CD4-positive, CD25-positive, alpha-beta regulatory T cell (primary cell): ENCODE measurements at regions not wholly inside any gene's neighbourhood (a gene's known extent, or its start where the extent isn't known, plus 50 kb on each side); places are given as distances from the start of the nearest gene placed in this dataset.

Source experiments
- ATAC-seq, 2 donors: fragments of 150-1000 bp; cut with Tn5 transposase; one replicate each; pipeline ENCODE4 v1.10.0; 2021; ENCODE audit warnings: low read depth in 2 of 2, moderate number of reproducible peaks in 2 of 2, moderate library complexity in 1 of 2
- DNase-seq, 3 donors: peaks; one replicate each; pipeline versions ENCODE4 v3.0.0 to v3.0.0-alpha.2; 2012 to 2022; ENCODE audit warnings: mixed read lengths in 1 of 3
- H3K27ac ChIP-seq: one replicate; pipeline ENCODE4 v1.7.0; 2013; ENCODE audit warnings: mild to moderate bottlenecking, low read length; ENCODE audit not compliant: insufficient read depth, poor library complexity, severe bottlenecking
- H3K27me3 ChIP-seq: one replicate; pipeline ENCODE4 v1.7.0; 2013; ENCODE audit warnings: low read length; ENCODE audit not compliant: control insufficient read depth, insufficient read depth
- H3K36me3 ChIP-seq: one replicate; pipeline ENCODE4 v1.7.0; 2013; ENCODE audit warnings: mild to moderate bottlenecking, low read length, moderate library complexity; ENCODE audit not compliant: control insufficient read depth, insufficient read depth
- H3K4me1 ChIP-seq: 2 replicates; pipeline ENCODE4 v1.7.0; 2013; ENCODE audit warnings: mild to moderate bottlenecking, low read length; ENCODE audit not compliant: insufficient read depth, control insufficient read depth, poor library complexity, severe bottlenecking
- H3K4me3 ChIP-seq: one replicate; pipeline ENCODE4 v1.7.0; 2013; ENCODE audit warnings: low read depth, mild to moderate bottlenecking, low read length, moderate library complexity
- H3K9me3 ChIP-seq, 2 experiments: 1 replicate in 1 of 2; 2 replicates in 1 of 2; pipeline ENCODE4 v1.7.0; 2013; ENCODE audit warnings: low read length in 2 of 2, mild to moderate bottlenecking in 1 of 2, moderate library complexity in 1 of 2; ENCODE audit not compliant: control insufficient read depth in 2 of 2
- H3K27ac Mint-ChIP-seq, 3 donors: one replicate each; pipeline ENCODE4 v1.8.0; 2020 to 2022; ENCODE audit warnings: mild to moderate bottlenecking in 3 of 3, mixed read lengths in 3 of 3, moderate library complexity in 2 of 3
- H3K27me3 Mint-ChIP-seq: one replicate; pipeline ENCODE4 v1.8.0; 2022; ENCODE audit warnings: mild to moderate bottlenecking, mixed read lengths
- H3K36me3 Mint-ChIP-seq: one replicate; pipeline ENCODE4 v1.8.0; 2020; ENCODE audit warnings: mixed read lengths
- H3K4me1 Mint-ChIP-seq, 4 donors: one replicate each; pipeline ENCODE4 v1.8.0; 2020 to 2022; ENCODE audit warnings: mixed read lengths in 4 of 4, mild to moderate bottlenecking in 1 of 4
- H3K4me3 Mint-ChIP-seq, 4 donors: one replicate each; pipeline ENCODE4 v1.8.0; 2020 to 2022; ENCODE audit warnings: mild to moderate bottlenecking in 4 of 4, mixed read lengths in 4 of 4, moderate library complexity in 3 of 4
- H3K9me3 Mint-ChIP-seq, 7 donors: one replicate each; pipeline ENCODE4 v1.8.0; 2020 to 2022; ENCODE audit warnings: mixed read lengths in 7 of 7, mild to moderate bottlenecking in 3 of 7, moderate library complexity in 2 of 7

GRCh38 chr3:124566701-124567100, 163.6 kb upstream of the UMPS start:
- H3K4me1 Mint-ChIP-seq = peaks cover 0 to 5% (median under 1%) of the 10 kb centered on the region in 4 donors
- H3K27ac ChIP-seq = no peak overlapping the region
- peaks cover 17% of the 10 kb centered on the region for H3K27me3 Mint-ChIP-seq
- no peaks in the 10 kb centered on the region for H3K36me3 ChIP-seq
- H3K4me3 ChIP-seq = no peak overlapping the region
- DNase-seq = no peak
- H3K9me3 ChIP-seq = no peaks in the 10 kb centered on the region
- H3K4me3 Mint-ChIP-seq = no peak overlapping the region
- ATAC-seq = no peak
- H3K9me3 Mint-ChIP-seq = no peaks in the 10 kb centered on the region
- H3K36me3 Mint-ChIP-seq = no peaks in the 10 kb centered on the region
- H3K27me3 ChIP-seq = no peaks in the 10 kb centered on the region
- no peaks in the 10 kb centered on the region for H3K4me1 ChIP-seq
- H3K27ac Mint-ChIP-seq = no peak overlapping the region

- H3K27ac ChIP-seq = no peak overlapping the region
- ATAC-seq = no peak
- Mint-ChIP-seq H3K4me1 (peaks cover 0 to 5% (median under 1%) of the 10 kb centered on the region in 4 donors), H3K27me3 (peaks cover 17% of the 10 kb centered on the region), H3K27ac (no peak overlapping the region), H3K4me3 (no peak overlapping the region), H3K9me3 (no peaks in the 10 kb centered on the region), H3K36me3 (no peaks in the 10 kb centered on the region)
- H3K36me3 ChIP-seq = no peaks in the 10 kb centered on the region
- no peaks in the 10 kb centered on the region for H3K4me1 ChIP-seq
- H3K9me3 ChIP-seq = no peaks in the 10 kb centered on the region
- no peaks in the 10 kb centered on the region for H3K27me3 ChIP-seq
- no peak overlapping the region for H3K4me3 ChIP-seq
- DNase-seq = no peak
These were observed 163.1 kb upstream of the UMPS start for GRCh38 chr3:124567179-124567578.

DNA sequence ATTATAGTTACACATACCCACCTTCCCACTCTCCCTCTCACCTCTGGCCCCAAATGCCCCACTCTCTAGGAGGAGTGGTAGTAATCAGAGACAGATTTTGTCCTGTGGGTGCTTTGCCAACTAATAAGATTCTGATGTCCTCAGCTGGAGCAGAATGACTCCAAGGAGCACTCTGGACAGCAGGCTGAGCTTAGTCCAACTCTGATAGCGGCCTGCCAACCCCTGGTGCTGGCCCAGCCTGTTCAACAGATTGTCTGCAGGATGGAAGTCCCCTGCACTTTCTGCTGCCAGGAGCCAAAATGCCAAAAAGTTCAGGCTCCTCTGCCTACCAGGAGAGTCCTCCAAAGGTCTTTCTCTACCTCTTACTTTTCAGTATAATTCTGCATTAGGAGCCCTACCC, 160.5 kb upstream of the UMPS start:
- Mint-ChIP-seq H3K27ac (peak overlapping the region in 2 of 3 donors; percentile 14 to 35), H3K27me3 (peaks cover 15% of the 10 kb centered on the region), H3K9me3 (no peaks in the 10 kb centered on the region), H3K4me1 (peaks cover 0 to 3% (median under 1%) of the 10 kb centered on the region in 4 donors), H3K36me3 (no peaks in the 10 kb centered on the region), H3K4me3 (no peak overlapping the region)
- Histone ChIP-seq H3K4me3 (no peak overlapping the region), H3K9me3 (no peaks in the 10 kb centered on the region), H3K36me3 (no peaks in the 10 kb centered on the region), H3K27ac (no peak overlapping the region), H3K27me3 (no peaks in the 10 kb centered on the region), H3K4me1 (no peaks in the 10 kb centered on the region)
- DNase-seq (no peak), ATAC-seq (no peak)

DNA sequence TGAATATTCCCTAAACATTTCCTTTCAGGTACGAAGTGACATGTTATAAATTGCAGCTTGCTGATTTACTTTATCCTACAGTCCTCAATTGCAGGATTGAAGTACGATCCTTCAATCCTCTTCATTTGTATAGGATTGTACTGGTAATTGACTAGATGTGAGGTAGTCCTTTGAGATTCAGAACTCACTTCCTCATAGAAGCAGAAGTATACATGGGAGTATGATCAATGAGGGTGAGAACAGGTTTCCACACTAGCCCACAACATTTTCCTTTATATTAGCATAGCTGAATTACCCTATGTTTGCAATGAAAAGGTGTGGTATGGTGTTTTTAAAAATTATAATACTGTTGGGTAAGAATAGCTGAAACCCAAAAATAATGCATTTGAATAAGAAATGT, 160.0 kb upstream of the UMPS start:
- DNase-seq (no peak), ATAC-seq (no peak)
- Histone ChIP-seq H3K9me3 (no peaks in the 10 kb centered on the region), H3K27ac (no peak overlapping the region), H3K4me1 (no peaks in the 10 kb centered on the region), H3K36me3 (no peaks in the 10 kb centered on the region), H3K4me3 (no peak overlapping the region), H3K27me3 (no peaks in the 10 kb centered on the region)
- H3K27me3 Mint-ChIP-seq = peaks cover 10% of the 10 kb centered on the region
- no peak overlapping the region for H3K4me3 Mint-ChIP-seq
- no peak overlapping the region for H3K27ac Mint-ChIP-seq
- no peaks in the 10 kb centered on the region for H3K36me3 Mint-ChIP-seq
- peaks cover 0 to 2% (median under 1%) of the 10 kb centered on the region in 4 donors for H3K4me1 Mint-ChIP-seq
- no peaks in the 10 kb centered on the region for H3K9me3 Mint-ChIP-seq

- Histone ChIP-seq H3K27ac (no peak overlapping the region), H3K36me3 (no peaks in the 10 kb centered on the region), H3K4me3 (no peak overlapping the region), H3K27me3 (no peaks in the 10 kb centered on the region), H3K9me3 (no peaks in the 10 kb centered on the region), H3K4me1 (no peaks in the 10 kb centered on the region)
- Mint-ChIP-seq H3K4me3 (no peak overlapping the region), H3K9me3 (no peaks in the 10 kb centered on the region), H3K27ac (no peak overlapping the region), H3K36me3 (no peaks in the 10 kb centered on the region), H3K4me1 (peaks cover 0 to 5% (median 0%) of the 10 kb centered on the region in 4 donors), H3K27me3 (peaks cover 10% of the 10 kb centered on the region)
- ATAC-seq (no peak), DNase-seq (no peak)
These were observed 157.3 kb upstream of the UMPS start for GRCh38 chr3:124572851-124573405.

DNA sequence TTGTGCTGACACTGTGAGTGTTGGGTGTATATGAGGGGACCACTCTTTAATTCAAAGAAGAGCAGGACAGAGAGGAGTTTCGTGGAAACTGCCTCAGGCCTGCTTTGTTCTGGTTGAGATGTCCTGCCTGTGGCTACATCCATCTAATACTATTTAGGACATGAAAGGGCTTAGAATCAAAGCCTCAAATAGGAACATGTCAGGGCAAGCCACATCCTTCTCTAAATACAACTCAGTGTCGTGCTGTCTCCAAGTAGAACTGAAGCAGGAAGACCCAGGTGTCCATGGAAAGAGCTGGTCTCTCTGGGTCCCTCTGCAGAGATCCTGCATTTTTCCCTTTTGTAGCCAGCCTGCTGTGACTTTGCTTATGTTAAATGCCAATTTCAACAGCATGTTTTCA, 156.2 kb upstream of the UMPS start:
- Histone ChIP-seq H3K36me3 (no peaks in the 10 kb centered on the region), H3K27me3 (no peaks in the 10 kb centered on the region), H3K27ac (no peak overlapping the region), H3K9me3 (no peaks in the 10 kb centered on the region), H3K4me3 (no peak overlapping the region), H3K4me1 (no peaks in the 10 kb centered on the region)
- H3K4me3 Mint-ChIP-seq = no peak overlapping the region
- H3K27ac Mint-ChIP-seq = no peak overlapping the region
- DNase-seq (no peak), ATAC-seq (no peak)
- no peaks in the 10 kb centered on the region for H3K36me3 Mint-ChIP-seq
- no peaks in the 10 kb centered on the region for H3K9me3 Mint-ChIP-seq
- H3K27me3 Mint-ChIP-seq = peaks cover 10% of the 10 kb centered on the region
- H3K4me1 Mint-ChIP-seq = peaks cover 0 to 5% (median 0%) of the 10 kb centered on the region in 4 donors

DNA sequence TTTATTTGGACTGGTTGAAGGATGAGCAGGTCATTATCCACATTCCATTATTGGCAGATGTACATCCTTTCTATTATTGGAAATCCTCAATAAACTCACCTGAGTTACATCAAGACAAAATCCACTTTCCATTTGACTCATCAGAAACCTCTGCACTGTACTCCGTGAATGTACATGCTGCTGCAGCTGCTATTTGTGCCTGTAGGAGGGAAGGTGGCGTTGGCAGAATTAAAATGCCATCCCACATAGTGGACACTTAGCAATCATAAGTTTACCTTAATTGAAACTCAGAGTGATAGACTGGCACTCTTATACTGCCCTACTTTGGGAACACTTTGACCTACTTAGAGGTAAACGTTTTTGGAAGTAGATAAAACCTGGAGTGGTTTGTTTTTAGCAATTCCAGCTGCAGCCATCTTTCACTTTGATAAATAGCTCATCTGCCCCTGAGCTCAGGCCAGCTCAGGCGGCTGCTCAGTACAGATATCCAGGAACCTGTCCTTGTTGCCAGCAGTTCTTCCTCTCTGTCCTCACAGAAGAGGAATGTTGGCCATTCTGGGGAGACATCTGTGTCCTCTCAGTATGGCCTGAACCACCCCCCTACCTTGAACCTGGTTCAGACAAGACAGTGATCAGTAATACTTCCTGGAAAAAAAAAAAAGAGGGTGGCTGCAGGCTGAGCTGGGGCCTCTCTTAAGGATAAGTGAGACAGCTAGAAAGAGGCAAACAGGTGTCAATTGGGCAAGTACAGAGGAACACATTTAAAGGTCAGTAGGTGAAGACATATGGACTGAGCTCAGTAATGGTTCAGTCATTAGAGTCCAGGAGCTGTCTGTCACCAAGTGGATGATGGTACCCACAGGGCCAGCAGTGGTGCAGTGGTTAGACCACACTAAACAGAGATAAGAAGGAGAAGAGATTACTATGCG, 153.4 kb upstream of the UMPS start:
- Mint-ChIP-seq H3K9me3 (peaks cover 0 to 2% (median 0%) of the 10 kb centered on the region in 7 donors), H3K4me1 (peaks cover 0 to 5% (median 0%) of the 10 kb centered on the region in 4 donors), H3K4me3 (no peak overlapping the region), H3K27ac (no peak overlapping the region), H3K27me3 (peaks cover 6% of the 10 kb centered on the region), H3K36me3 (no peaks in the 10 kb centered on the region)
- Histone ChIP-seq H3K4me3 (no peak overlapping the region), H3K9me3 (no peaks in the 10 kb centered on the region), H3K27me3 (peaks cover 2% of the 10 kb centered on the region), H3K36me3 (no peaks in the 10 kb centered on the region), H3K27ac (no peak overlapping the region), H3K4me1 (no peaks in the 10 kb centered on the region)
- no peak for ATAC-seq
- no peak for DNase-seq
